ENCODE measurements at regions not wholly inside any gene's neighbourhood (a gene's known extent, or its start where the extent isn't known, plus 50 kb on each side); places are given as distances from the start of the nearest gene placed in this dataset.

DNA sequence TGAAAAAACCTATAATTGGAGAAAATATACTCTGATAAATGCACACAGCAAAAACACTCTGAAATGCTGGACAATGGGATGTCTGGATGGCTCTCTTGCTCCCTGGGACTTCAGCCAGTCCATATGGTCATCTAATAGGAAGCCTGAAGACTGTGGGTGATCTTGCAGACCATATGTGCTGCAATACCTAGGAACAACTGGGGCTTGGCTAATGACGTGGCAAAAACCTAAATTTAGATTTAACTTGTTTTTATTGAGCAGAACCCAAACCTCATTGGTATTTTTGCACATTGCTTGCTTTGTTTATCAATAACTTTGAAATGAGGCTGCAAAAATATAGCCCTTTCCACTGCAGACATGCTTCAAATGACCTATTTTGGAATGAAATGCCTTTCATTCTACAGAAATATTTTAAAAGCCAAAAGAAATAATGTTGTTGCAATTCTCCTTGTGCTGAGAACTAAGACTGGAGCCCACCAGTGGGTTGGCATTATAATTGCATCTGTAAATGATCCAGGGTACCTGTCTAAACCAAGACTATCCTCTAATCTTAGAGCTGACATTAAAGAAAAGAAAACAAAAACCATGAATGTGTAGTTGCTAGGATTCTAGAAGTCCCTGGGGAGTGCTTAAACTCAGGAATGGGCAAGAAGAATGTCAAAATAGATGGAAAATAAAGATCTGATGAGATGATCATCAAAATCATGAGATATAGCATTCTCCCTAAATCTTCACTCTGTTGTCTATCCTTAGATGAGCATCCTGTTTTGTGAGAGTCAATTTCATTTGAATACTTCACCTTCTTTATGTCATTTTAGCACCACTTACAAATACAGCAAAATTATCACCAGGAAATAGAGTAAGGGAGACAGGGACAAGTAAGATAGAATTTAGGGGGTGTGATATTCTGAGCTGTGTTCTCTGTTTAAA lies 152.1 kb upstream of the RIMS1 start:
- TF ChIP-seq, protein P1, sequence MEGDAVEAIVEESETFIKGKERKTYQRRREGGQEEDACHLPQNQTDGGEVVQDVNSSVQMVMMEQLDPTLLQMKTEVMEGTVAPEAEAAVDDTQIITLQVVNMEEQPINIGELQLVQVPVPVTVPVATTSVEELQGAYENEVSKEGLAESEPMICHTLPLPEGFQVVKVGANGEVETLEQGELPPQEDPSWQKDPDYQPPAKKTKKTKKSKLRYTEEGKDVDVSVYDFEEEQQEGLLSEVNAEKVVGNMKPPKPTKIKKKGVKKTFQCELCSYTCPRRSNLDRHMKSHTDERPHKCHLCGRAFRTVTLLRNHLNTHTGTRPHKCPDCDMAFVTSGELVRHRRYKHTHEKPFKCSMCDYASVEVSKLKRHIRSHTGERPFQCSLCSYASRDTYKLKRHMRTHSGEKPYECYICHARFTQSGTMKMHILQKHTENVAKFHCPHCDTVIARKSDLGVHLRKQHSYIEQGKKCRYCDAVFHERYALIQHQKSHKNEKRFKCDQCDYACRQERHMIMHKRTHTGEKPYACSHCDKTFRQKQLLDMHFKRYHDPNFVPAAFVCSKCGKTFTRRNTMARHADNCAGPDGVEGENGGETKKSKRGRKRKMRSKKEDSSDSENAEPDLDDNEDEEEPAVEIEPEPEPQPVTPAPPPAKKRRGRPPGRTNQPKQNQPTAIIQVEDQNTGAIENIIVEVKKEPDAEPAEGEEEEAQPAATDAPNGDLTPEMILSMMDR (IDR thresholded peaks at IDR 0.05): no peak
- TF ChIP-seq POLR2A (IDR thresholded peaks at IDR 0.05) (no peak), POLR2AphosphoS5 (IDR thresholded peaks at IDR 0.05) (no peak)
